Middle frontal gyrus (tissue), 1 donor: ENCODE measurements at regions not wholly inside any gene's neighbourhood (a gene's known extent, or its start where the extent isn't known, plus 50 kb on each side); places are given as distances from the start of the nearest gene placed in this dataset.
A peak's percentile ranks its signal among the peaks of the same experiment; 100 is the strongest.

ENCODE experiments used
- DNase-seq: peaks from one replicate; pipeline ENCODE4 v3.0.0-alpha.2; 2015; ENCODE audit warnings: low spot score; ENCODE audit errors: extremely low spot score

DNA sequence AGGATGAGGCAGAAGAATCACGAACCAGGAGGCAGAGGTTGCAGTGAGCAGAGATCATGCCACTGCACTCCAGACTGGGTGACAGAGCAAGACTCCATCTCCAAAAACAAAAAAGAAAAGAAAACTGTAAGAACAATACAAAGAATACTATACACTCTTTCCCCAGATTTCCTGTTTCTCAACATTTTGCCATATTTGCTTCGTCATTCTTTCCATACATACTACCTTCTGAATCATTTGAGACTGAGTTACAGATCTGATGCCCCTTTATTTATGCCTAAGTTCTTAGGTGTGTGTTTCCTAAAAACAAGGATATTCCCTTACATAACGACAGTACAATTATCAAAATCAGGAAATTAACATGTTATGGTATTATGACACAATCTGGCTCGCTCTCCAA lies 168.4 kb upstream of the CELF2 start:
- no peak for DNase-seq

DNA sequence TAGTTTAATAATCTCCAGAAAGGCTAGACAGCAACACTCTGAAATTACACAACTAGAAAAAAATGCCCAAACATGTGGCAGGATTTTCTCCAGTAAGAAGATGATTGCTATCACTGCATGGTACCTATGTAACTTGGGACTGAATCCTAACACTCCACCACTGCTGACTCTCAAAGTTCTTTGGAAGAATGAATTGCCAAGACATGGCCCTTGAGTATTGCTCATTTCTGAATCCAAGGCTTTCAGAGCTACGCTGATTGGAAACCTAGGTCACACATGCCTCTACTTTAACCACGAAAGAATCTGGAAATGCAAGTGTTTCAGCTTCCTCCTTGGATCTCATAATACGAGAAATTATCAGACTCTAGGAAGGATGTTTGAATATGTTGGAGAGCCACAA lies 167.5 kb upstream of the CELF2 start:
- DNase-seq: no peak

DNA sequence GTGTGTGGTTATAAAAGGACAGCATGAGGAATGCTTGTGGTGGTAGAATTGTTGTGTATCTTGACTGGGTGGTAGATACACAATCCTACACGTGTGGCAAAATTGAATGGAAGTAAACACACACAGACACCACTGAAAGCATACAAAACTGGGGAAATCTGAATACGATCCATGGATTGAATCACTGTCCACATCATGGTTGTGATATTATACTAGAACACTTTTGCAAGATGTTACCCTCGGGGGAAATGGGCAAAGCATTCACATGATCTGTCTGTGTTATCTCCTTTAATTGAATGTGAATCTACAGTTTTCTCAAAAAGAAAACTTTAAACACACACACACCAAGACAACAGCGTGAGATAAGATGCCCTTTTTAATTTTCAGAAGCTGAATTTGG lies 165.2 kb upstream of the CELF2 start:
- DNase-seq: no peak

DNA sequence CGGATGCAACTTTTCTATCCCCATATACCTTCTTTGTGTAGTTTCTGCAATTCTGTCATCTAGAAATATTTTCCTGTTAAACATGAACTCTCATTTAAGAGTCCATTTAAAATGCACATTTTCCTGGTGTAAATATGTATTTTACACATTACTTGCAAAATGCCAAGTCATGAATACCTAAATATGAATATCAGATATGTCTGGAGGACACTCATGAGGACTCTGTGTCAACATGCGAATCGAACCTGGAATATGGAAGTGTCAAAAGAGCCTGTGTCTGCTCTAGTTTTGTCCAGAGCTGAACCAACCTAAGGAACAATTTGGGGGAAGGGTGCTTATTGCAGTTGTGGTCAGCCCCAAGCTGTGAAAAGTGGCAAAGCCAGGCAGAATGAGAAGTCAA lies 163.7 kb upstream of the CELF2 start:
- no peak for DNase-seq

DNA sequence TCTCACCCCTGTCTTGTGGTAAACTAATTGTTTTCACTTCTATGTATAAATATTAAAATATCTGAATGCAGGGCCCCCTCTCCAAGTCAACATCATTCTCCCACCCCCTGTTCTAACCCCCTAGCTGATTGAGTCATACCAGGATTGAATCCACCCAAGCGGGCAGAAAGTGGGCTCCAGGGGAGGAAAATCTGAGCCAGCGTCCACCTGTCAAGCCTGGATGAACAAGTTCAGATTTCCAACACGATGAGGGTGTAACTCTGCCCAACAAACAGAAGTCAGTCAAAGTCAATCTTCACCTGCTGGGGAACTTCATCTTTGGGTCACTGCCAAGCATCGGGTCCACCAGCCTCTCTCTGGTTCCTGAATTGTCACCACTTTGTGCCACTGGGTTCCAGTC lies 162.9 kb upstream of the CELF2 start:
- DNase-seq: no peak

DNA sequence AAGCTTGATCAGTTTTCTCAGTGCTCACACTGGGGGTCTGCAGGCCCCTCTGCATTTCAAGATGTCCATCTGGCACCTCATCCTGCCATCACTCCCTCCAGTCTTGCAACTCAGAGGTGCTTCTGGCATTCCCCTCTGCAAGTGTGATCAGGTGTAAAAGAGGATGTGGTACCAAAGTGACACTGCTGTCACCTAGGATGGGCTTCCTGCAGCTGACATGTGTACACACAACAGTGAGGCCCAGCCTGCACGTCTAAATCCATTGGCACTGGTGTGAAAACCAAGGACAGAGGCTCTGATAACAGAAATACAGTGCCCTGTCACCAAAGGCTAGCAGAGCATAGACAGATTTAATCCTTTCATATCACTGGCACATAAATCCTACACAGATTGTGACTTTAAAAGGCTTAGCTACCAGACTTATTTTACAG lies 162.5 kb upstream of the CELF2 start:
- DNase-seq: no peak

DNA sequence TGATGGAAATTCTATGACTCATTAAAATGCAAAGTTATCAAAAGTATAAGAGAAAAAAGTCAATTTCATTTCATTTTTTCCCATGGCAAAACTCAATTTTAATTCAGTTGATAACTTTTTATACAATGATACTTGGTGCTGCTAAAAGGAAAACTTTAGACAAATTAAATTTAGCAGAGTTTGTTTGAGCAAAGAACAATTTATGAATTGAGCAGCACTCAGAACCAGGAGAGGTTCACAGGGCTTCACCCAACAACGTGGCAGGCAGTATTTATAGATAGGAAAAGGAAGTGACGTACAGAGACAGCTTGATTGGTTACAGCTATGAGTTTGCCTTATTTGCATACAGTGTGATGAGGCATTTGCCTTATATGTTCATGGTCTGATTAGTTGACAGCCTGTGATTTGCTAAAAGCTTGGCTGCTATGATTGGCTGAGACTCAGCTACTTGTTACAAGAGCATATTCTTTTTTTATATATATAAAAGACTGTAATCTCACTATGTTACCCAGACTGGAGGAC lies 157.2 kb upstream of the CELF2 start:
- no peak for DNase-seq

DNA sequence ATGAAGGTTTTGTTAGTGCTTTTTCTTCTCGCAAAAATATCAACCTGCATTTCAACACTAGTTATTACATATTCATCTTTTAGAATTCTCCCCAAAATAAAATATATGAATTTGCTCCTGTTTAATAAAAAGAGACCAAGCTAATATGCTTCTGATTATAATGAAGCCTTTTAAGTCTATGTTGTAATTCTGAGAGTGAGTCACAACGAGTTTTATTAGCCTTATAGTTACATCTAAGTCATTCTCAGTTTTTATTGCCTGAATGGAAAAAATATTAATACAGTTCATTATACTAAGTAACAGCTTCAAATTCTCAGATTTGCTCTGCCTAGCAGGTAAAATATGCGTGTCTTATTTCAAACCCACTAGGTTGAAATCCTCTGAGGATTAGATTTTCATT lies 152.4 kb upstream of the CELF2 start:
- DNase-seq: no peak

DNA sequence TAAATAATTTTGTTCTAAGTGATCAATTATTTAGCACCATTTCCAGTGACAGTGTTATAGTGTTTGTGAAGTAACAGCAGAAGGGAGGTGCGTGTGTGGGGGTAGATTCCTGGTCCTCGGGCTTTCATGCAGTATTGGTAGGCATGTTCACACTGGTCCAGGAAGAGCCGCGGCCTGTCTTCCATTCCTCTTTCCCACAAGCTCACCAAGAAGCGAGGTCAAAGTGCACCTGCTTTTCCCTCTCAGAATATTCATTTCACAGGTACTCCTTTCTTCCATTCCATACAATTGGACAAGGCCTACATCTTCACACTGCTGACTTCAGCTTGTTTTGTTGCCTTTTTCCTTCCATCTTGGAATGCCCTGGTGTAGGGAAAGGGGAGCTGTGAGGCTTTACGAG lies 151.8 kb upstream of the CELF2 start:
- DNase-seq: no peak

DNA sequence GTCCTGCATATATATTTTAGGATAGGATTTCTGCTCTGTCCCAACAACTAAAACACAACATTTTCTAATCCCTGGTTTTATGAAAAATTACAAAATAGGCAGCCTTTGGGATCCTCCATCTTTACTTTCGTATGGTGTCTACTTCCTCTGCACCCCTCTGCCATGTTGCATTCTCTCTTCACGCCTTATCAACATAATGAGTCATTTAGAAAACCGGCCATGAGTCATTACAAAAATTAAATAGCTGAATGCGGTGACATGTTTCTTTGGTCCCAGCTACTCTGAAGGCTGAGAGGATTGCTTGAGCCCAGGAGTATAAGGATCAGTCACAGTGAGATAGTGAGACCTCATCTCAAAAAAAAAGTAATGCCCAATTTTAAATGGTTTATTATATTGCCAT lies 148.1 kb upstream of the CELF2 start:
- DNase-seq: no peak

DNA sequence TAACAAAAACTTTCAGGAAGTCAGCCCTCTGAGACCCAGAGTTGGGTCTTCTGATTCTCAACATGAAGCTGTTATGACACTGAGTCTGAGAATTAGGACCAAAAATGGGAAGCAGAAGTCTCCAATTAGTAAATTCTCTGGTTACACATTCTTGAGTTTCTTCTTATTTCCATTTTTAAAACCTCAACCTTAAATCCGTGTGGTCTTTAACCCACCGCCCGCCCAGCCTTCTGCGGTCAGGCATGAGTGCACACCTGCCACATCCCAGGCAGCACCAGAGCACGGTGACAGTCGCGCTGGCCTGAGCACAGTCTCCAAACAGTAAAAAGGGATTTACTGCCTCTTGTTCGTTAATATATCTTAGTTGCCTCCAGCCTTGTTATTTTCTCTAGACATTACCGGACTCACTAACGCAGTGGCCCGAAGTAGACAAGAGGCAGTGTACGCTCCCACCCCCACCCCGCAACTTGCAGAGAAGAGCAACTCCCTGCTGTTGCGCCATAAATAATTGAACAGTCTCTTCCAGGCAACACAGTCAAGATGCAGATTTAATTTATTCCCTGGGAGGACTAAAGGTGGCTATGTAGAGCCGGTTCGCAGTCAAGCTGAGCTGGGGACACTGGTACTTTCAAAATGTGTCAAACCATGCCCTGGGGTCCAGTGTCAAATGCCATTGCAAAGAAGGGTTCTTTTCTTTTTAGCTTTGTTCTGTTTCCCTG lies 147.0 kb upstream of the CELF2 start:
- no peak for DNase-seq

DNA sequence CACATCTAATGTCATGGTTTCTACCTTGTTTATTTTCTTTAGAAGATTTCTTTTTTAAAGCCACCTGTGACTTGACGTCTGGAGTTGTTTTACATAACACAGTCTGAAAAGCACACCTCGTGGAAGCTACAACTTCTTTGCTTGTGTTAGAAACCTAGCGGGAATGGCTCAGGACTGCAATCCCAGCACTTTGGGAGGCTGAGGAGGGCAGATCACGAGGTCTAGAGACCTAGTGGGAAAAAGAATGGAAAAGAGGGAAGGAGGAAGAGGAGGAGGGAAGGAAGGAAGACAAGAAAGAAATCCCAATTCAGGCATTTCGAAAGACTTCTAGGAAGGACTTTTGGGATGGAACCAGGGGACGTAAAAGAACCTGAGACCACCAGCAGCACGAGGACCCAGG lies 146.3 kb upstream of the CELF2 start:
- DNase-seq: no peak

DNA sequence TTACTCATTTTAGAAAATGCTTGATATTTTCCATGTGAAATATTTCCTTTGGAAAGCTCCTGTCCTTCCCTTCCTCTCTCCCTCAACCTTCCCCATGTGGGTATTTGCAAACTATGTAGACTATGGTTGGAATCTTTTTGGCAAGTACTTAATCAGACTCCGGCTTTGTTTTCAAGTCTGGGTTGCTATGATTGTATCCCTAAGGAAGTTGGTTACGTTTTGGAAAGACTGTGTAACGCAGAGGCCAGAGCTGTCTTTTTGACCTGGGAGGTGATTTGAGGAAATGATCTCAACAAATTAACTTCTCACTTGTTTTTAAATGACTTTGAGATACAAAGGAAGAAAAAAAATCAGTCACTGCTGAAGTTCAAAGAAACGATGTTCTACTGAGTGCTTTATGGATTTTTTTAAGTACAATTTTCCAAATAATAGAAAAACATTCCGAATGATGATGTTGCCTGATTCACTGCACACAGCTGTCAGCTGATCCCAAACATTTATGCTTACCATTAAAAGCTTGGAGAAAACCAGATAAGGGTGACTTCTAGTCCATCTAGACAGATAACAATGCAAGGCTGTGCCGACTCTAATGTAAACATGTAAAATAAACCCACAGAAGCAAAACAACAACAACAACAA lies 145.5 kb upstream of the CELF2 start:
- DNase-seq: no peak

DNA sequence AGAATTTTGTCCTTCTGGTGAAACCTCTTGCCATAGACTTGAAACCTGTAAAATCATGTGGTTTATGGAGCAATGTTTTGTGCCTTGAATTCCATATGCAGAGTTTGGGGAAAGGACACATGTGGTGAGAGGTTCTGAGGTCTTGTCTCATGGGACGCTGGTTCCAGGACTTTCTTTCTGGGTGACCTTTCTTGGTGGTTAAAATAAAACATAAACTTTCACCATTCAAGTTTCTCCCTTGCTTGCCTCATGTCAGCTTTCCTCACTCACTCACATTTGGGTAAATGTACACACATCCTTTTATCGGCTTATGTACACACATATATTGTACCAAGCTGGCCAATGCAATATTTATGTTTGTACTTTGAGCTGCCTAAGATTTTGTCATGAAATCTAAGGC lies 144.9 kb upstream of the CELF2 start:
- DNase-seq: no peak

DNA sequence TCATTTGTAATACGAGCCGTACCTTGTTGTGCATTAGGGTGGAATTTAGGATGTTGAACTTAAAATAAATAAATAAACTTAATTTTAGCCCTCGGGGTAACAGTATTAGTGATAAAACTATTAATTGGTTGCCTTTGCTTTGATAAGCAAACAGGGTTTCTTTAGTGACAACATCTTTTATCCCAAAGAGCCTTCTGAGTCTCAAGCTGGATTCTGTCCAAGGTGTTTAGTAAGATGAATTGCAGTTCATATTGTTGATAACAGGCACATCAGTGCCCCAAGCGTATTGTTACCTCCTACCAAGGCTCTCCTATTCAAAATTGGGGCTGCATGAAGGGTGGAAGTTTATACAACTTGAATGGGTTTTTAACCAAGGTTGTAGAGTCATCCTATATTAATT lies 144.4 kb upstream of the CELF2 start:
- no peak for DNase-seq

DNA sequence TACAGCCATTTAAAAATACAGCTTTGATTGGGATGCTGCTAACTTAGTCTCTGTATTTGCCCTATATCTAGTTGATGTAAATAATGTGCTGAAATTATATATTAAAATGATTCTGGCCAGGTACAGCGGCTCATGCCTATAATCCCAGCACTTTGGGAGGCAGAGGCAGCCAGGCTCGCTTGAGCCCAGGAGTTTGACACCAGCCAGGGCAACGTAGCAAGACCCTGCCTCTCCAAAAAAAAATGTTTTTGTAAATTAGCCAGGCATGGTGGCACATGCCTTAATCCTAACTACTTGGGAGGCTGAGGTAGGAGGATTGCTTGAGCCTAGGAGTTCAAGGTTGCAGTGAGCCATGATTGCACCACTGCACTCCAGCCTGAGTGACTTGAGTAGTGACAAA lies 143.8 kb upstream of the CELF2 start:
- no peak for DNase-seq

DNA sequence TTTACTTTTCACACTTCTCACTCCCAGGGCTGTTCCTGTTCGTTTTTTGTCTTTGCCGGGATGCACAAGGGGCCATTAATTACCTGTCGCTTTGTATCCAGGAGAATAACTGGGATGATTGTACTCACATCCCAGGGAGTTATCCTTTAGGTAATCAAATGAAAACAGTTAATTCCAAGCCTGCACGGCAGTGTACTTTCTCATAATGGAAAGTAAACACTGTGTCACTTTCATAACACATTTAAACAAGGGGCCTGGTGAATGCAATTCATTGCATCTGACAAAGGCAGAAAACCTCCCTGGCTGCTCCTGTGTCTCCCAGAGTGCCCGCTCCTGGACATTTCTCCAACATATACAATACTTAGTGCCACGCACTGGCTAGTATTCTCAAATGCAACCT lies 138.7 kb upstream of the CELF2 start:
- DNase-seq: no peak

DNA sequence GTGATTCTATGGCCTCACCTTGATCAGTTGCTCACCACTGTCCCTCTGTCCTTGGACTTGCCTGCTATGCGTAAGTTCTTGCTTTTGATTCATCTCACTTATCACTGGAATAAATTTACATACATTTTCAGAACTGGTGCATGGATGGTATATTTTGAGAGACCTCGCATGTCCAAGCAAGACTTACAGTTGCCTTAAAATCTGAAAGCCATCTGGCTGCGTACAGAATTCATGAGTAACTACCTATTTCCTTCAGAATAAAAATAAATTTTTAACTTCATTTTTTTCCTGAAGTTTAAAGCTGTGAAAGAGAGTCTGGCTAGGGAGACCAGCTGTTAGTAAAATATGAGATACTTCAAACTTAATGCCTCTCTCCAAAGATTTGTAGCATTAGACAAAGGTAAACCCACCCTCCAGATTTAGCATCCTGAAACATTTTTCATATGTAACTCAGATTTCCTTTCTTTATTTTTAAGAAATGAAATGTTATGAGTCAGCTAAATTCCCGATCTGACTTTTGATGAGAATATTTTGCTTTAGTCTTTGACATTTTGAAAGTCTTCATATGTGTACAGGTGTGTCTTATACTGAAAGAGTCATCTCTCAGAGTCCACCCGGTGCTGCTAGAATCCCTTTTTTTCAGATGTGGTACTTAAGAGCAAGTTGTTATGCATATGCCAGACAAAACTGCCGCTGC lies 136.4 kb upstream of the CELF2 start:
- DNase-seq: peak; percentile 58

DNA sequence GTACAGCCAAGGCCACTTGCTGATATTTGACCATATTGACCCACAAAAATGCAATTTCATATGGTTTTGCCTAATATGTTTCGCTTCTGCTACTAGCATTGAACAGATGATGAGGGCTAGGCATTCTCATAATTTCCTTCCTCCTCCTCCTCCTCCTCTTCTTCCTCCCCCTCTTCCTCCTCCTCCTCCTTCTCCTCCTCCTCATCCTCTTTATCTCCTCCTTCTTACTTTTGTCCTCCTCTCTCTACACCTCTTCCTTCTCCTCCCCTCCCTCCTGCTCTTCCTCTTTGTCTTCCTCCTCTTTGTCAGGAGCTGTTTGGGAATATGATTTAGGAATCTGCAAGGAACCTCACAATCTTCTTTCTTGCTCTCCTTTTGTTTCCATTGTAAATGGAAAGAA lies 133.9 kb upstream of the CELF2 start:
- DNase-seq: no peak

DNA sequence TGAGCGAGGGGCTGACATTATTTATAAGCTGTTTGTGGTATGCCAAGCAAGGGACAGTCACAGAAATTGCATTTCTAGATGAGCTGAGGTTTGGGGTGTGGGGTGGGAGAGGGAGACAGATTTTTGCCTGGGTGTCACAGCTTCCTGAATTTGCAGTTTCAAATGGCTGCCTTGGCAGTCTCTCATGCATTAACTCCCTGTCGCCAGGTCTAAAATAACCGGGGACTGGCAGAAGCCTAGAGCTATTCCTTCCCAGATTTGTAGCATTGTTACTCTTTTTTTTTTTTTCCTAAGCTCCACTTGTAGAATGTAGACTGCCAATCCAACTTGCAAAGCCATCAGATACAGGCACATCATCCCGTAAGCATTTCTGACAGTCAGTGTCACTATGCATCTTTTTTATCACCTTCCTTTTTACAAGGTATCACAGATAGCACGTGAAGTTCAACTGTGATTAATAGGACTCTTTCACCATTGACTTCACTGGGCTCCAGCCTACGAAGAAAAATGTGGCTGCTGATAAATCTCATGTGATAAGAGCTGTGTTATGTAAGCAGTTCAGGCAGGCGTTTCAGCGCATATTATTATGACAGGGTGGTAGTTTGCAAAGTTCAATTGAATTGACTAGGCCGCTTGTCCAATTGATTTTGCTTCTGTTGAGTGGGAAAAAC lies 130.7 kb upstream of the CELF2 start:
- peak; percentile 16 for DNase-seq

DNA sequence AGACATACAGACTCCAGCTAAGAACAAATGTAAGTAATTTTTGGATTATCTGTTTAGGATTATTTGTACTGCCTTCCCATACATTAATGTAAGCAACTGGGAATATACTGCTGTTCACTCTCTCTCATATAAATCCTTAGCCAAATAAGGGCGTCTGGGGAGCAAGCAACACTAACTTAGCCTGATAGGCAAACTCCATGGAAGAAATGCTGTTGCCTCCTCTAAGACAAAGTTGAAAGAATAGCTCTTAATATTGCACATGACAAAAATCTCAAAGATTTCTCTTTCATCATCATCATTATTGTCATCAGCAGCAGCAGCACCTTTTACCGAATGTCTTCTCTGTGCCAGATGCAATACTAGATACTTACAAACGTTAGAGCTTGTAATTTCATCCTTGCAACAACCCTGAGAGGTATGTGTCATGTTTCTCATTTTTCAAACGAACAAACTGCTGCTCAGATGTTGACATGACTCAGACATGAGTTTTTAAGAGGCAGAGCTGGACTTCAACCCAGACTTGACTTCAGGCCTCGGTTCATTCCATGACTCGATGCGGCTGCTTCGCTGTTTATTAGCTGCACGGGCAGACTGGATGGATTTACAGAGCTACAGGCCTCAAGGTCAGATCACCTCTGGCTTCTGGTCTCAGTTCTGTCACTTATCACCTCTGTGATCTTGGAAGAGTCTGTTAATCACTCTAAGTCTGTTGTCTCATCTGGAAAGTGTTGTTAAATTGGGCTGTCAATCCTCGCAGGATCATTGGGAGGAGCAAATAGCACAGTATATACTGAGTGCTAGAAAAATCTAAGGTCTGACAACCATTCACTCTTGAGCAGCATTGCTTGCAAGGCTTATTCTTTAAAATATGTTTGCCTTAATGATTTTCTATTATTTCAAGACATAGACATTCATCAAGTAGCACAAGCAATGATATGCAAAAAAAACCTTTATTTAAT lies 126.3 kb upstream of the CELF2 start:
- no peak for DNase-seq
